Lower lobe of right lung (tissue), 2 donors: ENCODE measurements at regions not wholly inside any gene's neighbourhood (a gene's known extent, or its start where the extent isn't known, plus 50 kb on each side); places are given as distances from the start of the nearest gene placed in this dataset.

Source experiments
- ATAC-seq, 2 donors: fragments of 200-7000 bp; cut with Tn5 transposase; one replicate each; pipeline ENCODE4 v1.9.1; 2020 to 2022; ENCODE audit warnings: mild to moderate bottlenecking in 2 of 2, moderate library complexity in 2 of 2
- DNase-seq: peaks from one replicate; pipeline ENCODE4 v3.0.0-alpha.2; 2020
- H3K27ac ChIP-seq: fragments of 200-600 bp; one replicate; pipeline ENCODE4 v1.8.0; 2022
- H3K27me3 ChIP-seq: fragments of 200-600 bp; one replicate; pipeline ENCODE4 v1.8.0; 2022; ENCODE audit warnings: low read depth
- H3K36me3 ChIP-seq: fragments of 200-600 bp; one replicate; pipeline ENCODE4 v1.8.0; 2022; ENCODE audit warnings: mild to moderate bottlenecking
- H3K4me1 ChIP-seq: fragments of 200-600 bp; one replicate; pipeline ENCODE4 v1.8.0; 2022
- H3K4me3 ChIP-seq: fragments of 200-600 bp; one replicate; pipeline ENCODE4 v1.8.0; 2022; ENCODE audit warnings: mild to moderate bottlenecking
- H3K9me3 ChIP-seq: fragments of 200-600 bp; one replicate; pipeline ENCODE4 v1.8.0; 2022
- intact Hi-C: fragments of 100-400 bp; cut with DNase I; formaldehyde crosslinking; loops from one replicate; pipeline ENCODE4 v1.11.0; 2022
- TF ChIP-seq, protein P1 (sequence below): fragments of 200-600 bp; IDR thresholded peaks from one replicate; pipeline ENCODE4 v1.8.0; 2022; ENCODE audit warnings: antibody characterized with exemption, mild to moderate bottlenecking
- donor health status: DM: no; HTN: yes; CAD: no; lungs with severe emphysema.

DNA sequence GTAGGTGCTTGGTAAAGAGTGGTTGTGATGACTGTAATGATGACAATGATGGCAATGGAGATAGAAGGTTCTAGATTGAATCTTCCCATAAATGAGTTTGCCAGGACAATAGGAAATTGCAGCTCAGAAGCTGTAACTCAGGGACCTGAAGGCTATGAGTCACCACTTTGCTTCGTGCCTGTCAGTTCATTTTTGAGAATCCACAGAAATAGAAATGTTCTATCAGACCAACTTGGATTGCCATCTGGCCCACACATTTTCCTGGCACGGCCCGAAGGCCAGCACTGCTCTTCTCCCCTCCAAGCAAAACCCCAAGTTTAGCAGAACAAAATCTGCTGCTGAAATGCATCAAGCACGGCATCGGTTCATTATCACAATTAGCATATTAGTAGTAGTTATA, 1127.0 kb downstream of the BCL11B start:
- Histone ChIP-seq H3K36me3 (no peaks in the 10 kb centered on the region), H3K9me3 (no peaks in the 10 kb centered on the region), H3K27ac (no peak overlapping the region), H3K4me1 (no peaks in the 10 kb centered on the region), H3K27me3 (no peaks in the 10 kb centered on the region), H3K4me3 (no peak overlapping the region)
- intact Hi-C loops = no loop called here
- ATAC-seq (no peak), DNase-seq (no peak)
- TF ChIP-seq, protein P1, sequence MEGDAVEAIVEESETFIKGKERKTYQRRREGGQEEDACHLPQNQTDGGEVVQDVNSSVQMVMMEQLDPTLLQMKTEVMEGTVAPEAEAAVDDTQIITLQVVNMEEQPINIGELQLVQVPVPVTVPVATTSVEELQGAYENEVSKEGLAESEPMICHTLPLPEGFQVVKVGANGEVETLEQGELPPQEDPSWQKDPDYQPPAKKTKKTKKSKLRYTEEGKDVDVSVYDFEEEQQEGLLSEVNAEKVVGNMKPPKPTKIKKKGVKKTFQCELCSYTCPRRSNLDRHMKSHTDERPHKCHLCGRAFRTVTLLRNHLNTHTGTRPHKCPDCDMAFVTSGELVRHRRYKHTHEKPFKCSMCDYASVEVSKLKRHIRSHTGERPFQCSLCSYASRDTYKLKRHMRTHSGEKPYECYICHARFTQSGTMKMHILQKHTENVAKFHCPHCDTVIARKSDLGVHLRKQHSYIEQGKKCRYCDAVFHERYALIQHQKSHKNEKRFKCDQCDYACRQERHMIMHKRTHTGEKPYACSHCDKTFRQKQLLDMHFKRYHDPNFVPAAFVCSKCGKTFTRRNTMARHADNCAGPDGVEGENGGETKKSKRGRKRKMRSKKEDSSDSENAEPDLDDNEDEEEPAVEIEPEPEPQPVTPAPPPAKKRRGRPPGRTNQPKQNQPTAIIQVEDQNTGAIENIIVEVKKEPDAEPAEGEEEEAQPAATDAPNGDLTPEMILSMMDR = no peak

DNA sequence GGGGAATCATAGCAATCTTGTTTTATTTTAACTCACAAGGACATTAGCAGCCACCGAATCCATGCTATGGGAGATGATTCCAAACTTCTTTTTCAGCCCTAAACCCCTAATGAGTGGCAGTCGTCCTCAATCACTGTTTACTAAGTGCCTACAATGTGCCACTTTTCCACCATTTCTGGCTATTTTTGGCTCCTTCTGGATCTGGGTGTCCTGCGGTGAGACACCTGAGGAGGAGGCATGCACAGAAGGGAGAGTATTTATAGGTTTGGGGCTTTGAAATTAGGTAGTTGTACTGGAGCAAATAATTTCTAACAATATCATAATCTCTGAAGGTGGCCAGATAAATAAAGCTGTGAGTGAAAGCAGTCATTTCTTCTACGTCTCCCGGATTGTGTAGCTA, 1125.6 kb downstream of the BCL11B start:
- H3K36me3 ChIP-seq = no peaks in the 10 kb centered on the region
- no peak overlapping the region for H3K4me3 ChIP-seq
- H3K9me3 ChIP-seq = no peaks in the 10 kb centered on the region
- no peaks in the 10 kb centered on the region for H3K27me3 ChIP-seq
- DNase-seq (no peak), ATAC-seq (no peak)
- no peak overlapping the region for H3K27ac ChIP-seq
- TF ChIP-seq, protein P1 = no peak
- H3K4me1 ChIP-seq = no peaks in the 10 kb centered on the region
- intact Hi-C loops = no loop called here

DNA sequence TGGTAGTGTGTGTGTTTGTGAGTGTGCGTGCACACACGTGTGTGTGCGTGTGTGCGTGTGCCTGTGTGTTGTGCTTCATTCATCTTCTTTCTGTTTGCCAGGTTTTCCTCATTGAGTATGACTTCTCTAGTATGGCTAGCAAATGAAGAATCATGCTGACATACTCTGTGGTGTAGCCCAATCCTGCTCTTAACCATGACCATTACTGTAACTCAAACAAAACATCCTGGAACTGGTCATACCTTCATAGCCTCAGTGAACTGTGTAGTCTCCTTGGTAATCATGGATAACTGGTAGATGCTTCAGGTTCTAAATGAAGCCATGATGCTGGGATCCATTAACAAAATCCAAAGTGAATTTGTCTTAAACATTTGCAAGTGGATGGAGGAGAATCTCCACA, 1117.7 kb downstream of the BCL11B start:
- H3K36me3 ChIP-seq = no peaks in the 10 kb centered on the region
- intact Hi-C loops = no loop called here
- H3K9me3 ChIP-seq = no peaks in the 10 kb centered on the region
- no peak for DNase-seq
- TF ChIP-seq, protein P1 = no peak
- H3K4me1 ChIP-seq = no peaks in the 10 kb centered on the region
- no peak overlapping the region for H3K4me3 ChIP-seq
- H3K27ac ChIP-seq = no peak overlapping the region
- no peak for ATAC-seq
- no peaks in the 10 kb centered on the region for H3K27me3 ChIP-seq

DNA sequence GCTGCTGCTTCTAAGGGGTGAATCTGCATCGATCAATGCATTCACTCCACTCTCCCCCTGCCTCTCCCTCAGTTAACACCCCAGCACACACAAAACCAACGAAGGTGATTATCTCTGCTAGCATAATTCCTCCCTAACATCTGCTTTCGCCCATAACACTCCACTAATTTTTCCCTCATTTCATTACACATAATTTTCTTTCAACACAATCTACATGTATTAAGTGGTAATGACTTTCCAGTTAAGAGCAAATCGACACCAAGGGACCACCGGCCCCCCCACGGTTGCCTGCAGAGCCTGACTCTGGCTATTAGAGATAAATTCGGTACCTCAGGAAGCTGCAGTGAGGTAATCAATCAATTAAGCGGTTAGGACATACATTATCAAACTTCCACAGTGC, 1115.6 kb downstream of the BCL11B start:
- H3K36me3 ChIP-seq = no peaks in the 10 kb centered on the region
- no peak for ATAC-seq
- no peaks in the 10 kb centered on the region for H3K4me1 ChIP-seq
- intact Hi-C loops = no loop called here
- TF ChIP-seq, protein P1 = no peak
- no peak overlapping the region for H3K27ac ChIP-seq
- H3K27me3 ChIP-seq = no peaks in the 10 kb centered on the region
- no peaks in the 10 kb centered on the region for H3K9me3 ChIP-seq
- no peak for DNase-seq
- H3K4me3 ChIP-seq = no peak overlapping the region

DNA sequence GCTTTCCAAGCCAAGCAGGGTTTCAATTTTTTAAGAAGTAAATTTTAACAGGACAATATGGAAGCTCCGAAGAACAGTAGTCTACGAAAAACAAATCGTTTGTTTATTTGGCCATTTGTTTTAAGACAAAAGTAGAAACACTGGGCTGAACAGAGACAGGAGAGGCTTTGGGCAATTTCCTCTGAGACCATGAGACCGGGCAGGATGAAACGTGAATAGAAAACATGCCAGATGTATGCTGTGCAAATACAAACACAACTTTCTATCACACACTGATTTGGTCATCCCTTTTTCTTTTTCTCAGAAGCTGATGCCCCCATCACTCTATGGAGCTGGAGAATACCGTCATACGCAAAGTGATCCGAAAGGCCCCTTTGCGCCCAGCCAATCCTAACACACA, 1111.1 kb downstream of the BCL11B start:
- H3K4me1 ChIP-seq = no peaks in the 10 kb centered on the region
- ATAC-seq (no peak), DNase-seq (no peak)
- intact Hi-C loops = no loop called here
- no peak overlapping the region for H3K4me3 ChIP-seq
- TF ChIP-seq, protein P1 = no peak
- no peaks in the 10 kb centered on the region for H3K9me3 ChIP-seq
- no peaks in the 10 kb centered on the region for H3K36me3 ChIP-seq
- H3K27ac ChIP-seq = no peak overlapping the region
- H3K27me3 ChIP-seq = peaks cover 6% of the 10 kb centered on the region

DNA sequence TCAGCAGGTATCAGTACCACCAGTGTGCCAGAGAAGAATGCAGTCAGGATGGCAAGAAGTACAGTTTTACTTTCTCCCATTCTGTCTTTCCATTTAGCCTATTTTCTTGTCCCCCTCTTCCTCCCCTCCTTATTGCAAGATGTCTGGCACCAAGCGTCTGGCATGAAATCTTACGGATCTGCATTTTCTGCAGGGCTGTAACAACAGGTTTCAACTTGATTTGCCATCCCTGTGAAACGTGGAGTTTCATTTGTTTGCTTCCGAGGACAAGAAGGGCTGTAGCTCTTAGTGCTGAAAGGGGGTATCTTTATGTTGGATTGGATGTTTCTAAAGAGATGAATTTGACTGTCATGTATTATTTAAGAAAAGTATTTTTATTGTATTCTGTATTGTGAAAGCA, 1110.6 kb downstream of the BCL11B start:
- Histone ChIP-seq H3K27ac (no peak overlapping the region), H3K4me3 (no peak overlapping the region), H3K4me1 (no peaks in the 10 kb centered on the region), H3K27me3 (peaks cover 6% of the 10 kb centered on the region), H3K36me3 (no peaks in the 10 kb centered on the region), H3K9me3 (no peaks in the 10 kb centered on the region)
- no peak for DNase-seq
- TF ChIP-seq, protein P1 = no peak
- no peak for ATAC-seq
- intact Hi-C loops = no loop called here
